ENCODE measurements at regions not wholly inside any gene's neighbourhood (a gene's known extent, or its start where the extent isn't known, plus 50 kb on each side); places are given as distances from the start of the nearest gene placed in this dataset.

- TF ChIP-seq CTCF (conservative IDR thresholded peaks at IDR 0.05) = no peak
- no peak for DNase-seq
- no peak overlapping the region for H3K27ac ChIP-seq (ENCODE audit: low read depth, low read length)
- Mint-ChIP-seq H3K4me1 (peaks cover 28% of the 10 kb centered on the region), H3K27me3 (ENCODE audit: insufficient read depth) (peaks cover 19% of the 10 kb centered on the region), H3K9me3 (peaks cover 24% of the 10 kb centered on the region), H3K4me3 (no peak overlapping the region), H3K27ac (no peak overlapping the region), H3K36me3 (ENCODE audit: low read depth) (peaks cover 1% of the 10 kb centered on the region)
- peaks cover 7% of the 10 kb centered on the region for H3K4me1 ChIP-seq (ENCODE audit: control insufficient read depth, insufficient read depth, low read length)
- WGBS, 2 experiments (ENCODE audit: insufficient coverage in 1 of 2, insufficient read length in 1 of 2) = 92 to 97% methylated on average over 7 to 13 of the region's 13 CpGs
- no peaks in the 10 kb centered on the region for H3K27me3 ChIP-seq (ENCODE audit: control insufficient read depth, insufficient read depth, low read length, poor library complexity, severe bottlenecking)
- no peak overlapping the region for H3K9ac ChIP-seq (ENCODE audit: extremely low read depth, low read length, poor library complexity, severe bottlenecking)
- H3K4me3 ChIP-seq (ENCODE audit: low read length) = no peak overlapping the region
- peaks cover 7% of the 10 kb centered on the region for H3K9me3 ChIP-seq (ENCODE audit: control insufficient read depth, low read length)
- no peaks in the 10 kb centered on the region for H3K36me3 ChIP-seq (ENCODE audit: control insufficient read depth, insufficient read depth, low read length)
Observed at GRCh38 chr2:20542269-20542668, 95.4 kb downstream of the RHOB start.

- peaks cover 7% of the 10 kb centered on the region for H3K9me3 ChIP-seq (ENCODE audit: control insufficient read depth, low read length)
- H3K27me3 Mint-ChIP-seq (ENCODE audit: insufficient read depth) = peaks cover 19% of the 10 kb centered on the region
- no peak overlapping the region for H3K9ac ChIP-seq (ENCODE audit: extremely low read depth, low read length, poor library complexity, severe bottlenecking)
- no peaks in the 10 kb centered on the region for H3K27me3 ChIP-seq (ENCODE audit: control insufficient read depth, insufficient read depth, low read length, poor library complexity, severe bottlenecking)
- H3K4me3 ChIP-seq (ENCODE audit: low read length) = no peak overlapping the region
- 88 to 90% methylated on average over 6 to 13 of the region's 13 CpGs for WGBS, 2 experiments (ENCODE audit: insufficient coverage in 1 of 2, insufficient read length in 1 of 2)
- no peak overlapping the region for H3K4me3 Mint-ChIP-seq
- H3K36me3 Mint-ChIP-seq (ENCODE audit: low read depth) = peaks cover 1% of the 10 kb centered on the region
- no peaks in the 10 kb centered on the region for H3K36me3 ChIP-seq (ENCODE audit: control insufficient read depth, insufficient read depth, low read length)
- no peak overlapping the region for H3K27ac ChIP-seq (ENCODE audit: low read depth, low read length)
- no peak overlapping the region for H3K27ac Mint-ChIP-seq
- no peak for DNase-seq
- TF ChIP-seq CTCF (conservative IDR thresholded peaks at IDR 0.05) = no peak
- H3K4me1 ChIP-seq (ENCODE audit: control insufficient read depth, insufficient read depth, low read length) = peaks cover 1% of the 10 kb centered on the region
- H3K9me3 Mint-ChIP-seq = peaks cover 24% of the 10 kb centered on the region
- peaks cover 21% of the 10 kb centered on the region for H3K4me1 Mint-ChIP-seq
Observed at GRCh38 chr2:20542746-20543468, 96.0 kb downstream of the RHOB start.

- H3K4me3 Mint-ChIP-seq = no peak overlapping the region
- Histone ChIP-seq H3K27me3 (ENCODE audit: control insufficient read depth, insufficient read depth, low read length, poor library complexity, severe bottlenecking) (no peaks in the 10 kb centered on the region), H3K9me3 (ENCODE audit: control insufficient read depth, low read length) (peaks cover 7% of the 10 kb centered on the region), H3K4me3 (ENCODE audit: low read length) (no peak overlapping the region), H3K36me3 (ENCODE audit: control insufficient read depth, insufficient read depth, low read length) (no peaks in the 10 kb centered on the region), H3K4me1 (ENCODE audit: control insufficient read depth, insufficient read depth, low read length) (no peaks in the 10 kb centered on the region), H3K9ac (ENCODE audit: extremely low read depth, low read length, poor library complexity, severe bottlenecking) (no peak overlapping the region), H3K27ac (ENCODE audit: low read depth, low read length) (no peak overlapping the region)
- no peak overlapping the region for H3K27ac Mint-ChIP-seq
- no peak for TF ChIP-seq CTCF (conservative IDR thresholded peaks at IDR 0.05)
- H3K36me3 Mint-ChIP-seq (ENCODE audit: low read depth) = peaks cover 1% of the 10 kb centered on the region
- peaks cover 24% of the 10 kb centered on the region for H3K9me3 Mint-ChIP-seq
- 56 to 80% methylated on average over 6 to 9 of the region's 9 CpGs for WGBS, 2 experiments (ENCODE audit: insufficient coverage in 1 of 2, insufficient read length in 1 of 2)
- DNase-seq = no peak
- peaks cover 14% of the 10 kb centered on the region for H3K4me1 Mint-ChIP-seq
- H3K27me3 Mint-ChIP-seq (ENCODE audit: insufficient read depth) = peaks cover 19% of the 10 kb centered on the region
Observed at GRCh38 chr2:20543469-20544152, 96.7 kb downstream of the RHOB start.

All from endodermal cell (in vitro differentiated cells).